Neural crest cell (in vitro differentiated cells): ENCODE measurements at regions not wholly inside any gene's neighbourhood (a gene's known extent, or its start where the extent isn't known, plus 50 kb on each side); places are given as distances from the start of the nearest gene placed in this dataset.

Experiments used
- DNase-seq: peaks from one replicate; pipeline ENCODE4 v3.0.0; 2021; ENCODE audit warnings: low read depth, mixed read lengths, low spot score
- H3K27ac Mint-ChIP-seq: one replicate; pipeline ENCODE4 v1.8.0; 2021; ENCODE audit warnings: mild to moderate bottlenecking, mixed read lengths; ENCODE audit not compliant: unreplicated experiment
- H3K27me3 Mint-ChIP-seq: 2 replicates; pipeline ENCODE4 v1.8.0; 2021; ENCODE audit warnings: low read depth, mild to moderate bottlenecking, mixed read lengths
- H3K36me3 Mint-ChIP-seq: 2 replicates; pipeline ENCODE4 v1.8.0; 2021; ENCODE audit warnings: low read depth, mild to moderate bottlenecking, mixed read lengths
- H3K4me1 Mint-ChIP-seq: 2 replicates; pipeline ENCODE4 v1.8.0; 2021; ENCODE audit warnings: mixed read lengths
- H3K4me3 Mint-ChIP-seq: one replicate; pipeline ENCODE4 v1.8.0; 2021; ENCODE audit warnings: mild to moderate bottlenecking, mixed read lengths
- H3K9me3 Mint-ChIP-seq: 2 replicates; pipeline ENCODE4 v1.8.0; 2021; ENCODE audit warnings: mixed read lengths
- TF ChIP-seq, protein P1 (sequence below): fragments of 200-600 bp; sonication (generic); conservative IDR thresholded peaks from 2 replicates; pipeline ENCODE4 v1.5.0; 2021; ENCODE audit warnings: antibody characterized with exemption, mild to moderate bottlenecking

DNA sequence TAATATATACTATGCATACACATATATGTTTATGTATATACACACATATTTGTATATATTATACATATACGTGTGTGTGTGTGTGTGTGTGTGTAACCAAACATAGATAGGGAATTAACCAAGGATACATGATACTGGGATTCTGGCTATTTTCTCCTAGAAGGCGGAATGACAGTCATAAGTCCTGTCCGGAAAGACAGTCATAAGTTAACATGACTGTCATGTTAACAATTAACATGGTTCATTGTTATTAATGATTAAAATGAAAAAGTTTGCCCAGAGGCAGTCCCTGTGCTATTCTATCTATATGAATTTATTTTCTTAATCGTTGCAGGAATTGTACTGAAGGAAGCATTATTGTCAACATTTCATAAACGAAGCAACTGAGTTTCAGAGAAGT lies 450.7 kb upstream of the NXPH2 start:
- Mint-ChIP-seq H3K4me3 (no peak overlapping the region), H3K4me1 (no peaks in the 10 kb centered on the region), H3K27me3 (no peaks in the 10 kb centered on the region), H3K36me3 (no peaks in the 10 kb centered on the region), H3K27ac (no peak overlapping the region), H3K9me3 (no peaks in the 10 kb centered on the region)
- TF ChIP-seq, protein P1, sequence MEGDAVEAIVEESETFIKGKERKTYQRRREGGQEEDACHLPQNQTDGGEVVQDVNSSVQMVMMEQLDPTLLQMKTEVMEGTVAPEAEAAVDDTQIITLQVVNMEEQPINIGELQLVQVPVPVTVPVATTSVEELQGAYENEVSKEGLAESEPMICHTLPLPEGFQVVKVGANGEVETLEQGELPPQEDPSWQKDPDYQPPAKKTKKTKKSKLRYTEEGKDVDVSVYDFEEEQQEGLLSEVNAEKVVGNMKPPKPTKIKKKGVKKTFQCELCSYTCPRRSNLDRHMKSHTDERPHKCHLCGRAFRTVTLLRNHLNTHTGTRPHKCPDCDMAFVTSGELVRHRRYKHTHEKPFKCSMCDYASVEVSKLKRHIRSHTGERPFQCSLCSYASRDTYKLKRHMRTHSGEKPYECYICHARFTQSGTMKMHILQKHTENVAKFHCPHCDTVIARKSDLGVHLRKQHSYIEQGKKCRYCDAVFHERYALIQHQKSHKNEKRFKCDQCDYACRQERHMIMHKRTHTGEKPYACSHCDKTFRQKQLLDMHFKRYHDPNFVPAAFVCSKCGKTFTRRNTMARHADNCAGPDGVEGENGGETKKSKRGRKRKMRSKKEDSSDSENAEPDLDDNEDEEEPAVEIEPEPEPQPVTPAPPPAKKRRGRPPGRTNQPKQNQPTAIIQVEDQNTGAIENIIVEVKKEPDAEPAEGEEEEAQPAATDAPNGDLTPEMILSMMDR = no peak
- no peak for DNase-seq

DNA sequence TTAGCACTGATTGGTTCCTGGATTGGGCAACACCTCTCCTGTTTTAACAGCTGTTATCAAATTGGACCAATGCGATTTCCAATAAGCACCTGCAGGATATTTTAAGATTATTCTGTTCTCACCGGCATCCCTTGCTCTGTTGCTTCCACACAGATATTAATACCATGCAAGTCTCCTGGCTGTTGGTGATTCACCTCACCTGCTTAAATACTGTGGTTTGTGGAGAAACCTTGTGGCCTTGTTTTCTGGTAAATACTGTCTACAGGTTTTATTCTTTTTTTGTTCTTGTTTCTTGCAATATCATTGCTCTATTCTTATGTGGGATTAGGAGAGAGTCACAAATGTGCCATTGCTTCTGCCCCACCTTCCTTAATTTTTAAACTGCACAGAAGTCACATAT lies 448.1 kb upstream of the NXPH2 start:
- H3K27ac Mint-ChIP-seq = no peak overlapping the region
- H3K4me1 Mint-ChIP-seq = no peaks in the 10 kb centered on the region
- H3K36me3 Mint-ChIP-seq = no peaks in the 10 kb centered on the region
- TF ChIP-seq, protein P1 = no peak
- H3K4me3 Mint-ChIP-seq = no peak overlapping the region
- H3K9me3 Mint-ChIP-seq = no peaks in the 10 kb centered on the region
- no peaks in the 10 kb centered on the region for H3K27me3 Mint-ChIP-seq
- no peak for DNase-seq

- H3K9me3 Mint-ChIP-seq = no peaks in the 10 kb centered on the region
- H3K4me1 Mint-ChIP-seq = no peaks in the 10 kb centered on the region
- TF ChIP-seq, protein P1 = no peak
- no peak overlapping the region for H3K4me3 Mint-ChIP-seq
- no peaks in the 10 kb centered on the region for H3K27me3 Mint-ChIP-seq
- DNase-seq = no peak
- H3K27ac Mint-ChIP-seq = no peak overlapping the region
- H3K36me3 Mint-ChIP-seq = no peaks in the 10 kb centered on the region
Observed at GRCh38 chr2:139225961-139226360, 445.8 kb upstream of the NXPH2 start.

DNA sequence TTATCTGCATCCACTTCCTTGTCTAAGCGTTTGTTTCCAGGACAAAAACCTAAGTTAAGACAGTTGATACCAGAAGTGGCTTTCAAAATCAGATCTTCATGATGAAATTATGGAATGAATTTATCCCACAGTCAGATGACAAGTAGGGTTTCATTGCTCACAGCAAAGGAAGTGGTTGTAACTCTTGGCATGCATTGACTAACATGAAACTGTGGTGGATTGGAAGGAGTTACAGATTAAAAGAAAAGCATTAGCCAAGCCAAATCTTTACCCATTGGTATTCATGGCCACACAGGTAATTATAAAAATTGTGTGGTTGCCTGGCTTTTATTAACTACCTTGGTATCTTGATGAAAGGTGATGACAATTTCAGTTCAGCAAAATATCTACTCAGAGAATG lies 438.0 kb upstream of the NXPH2 start:
- Mint-ChIP-seq H3K36me3 (no peaks in the 10 kb centered on the region), H3K27ac (no peak overlapping the region), H3K4me1 (no peaks in the 10 kb centered on the region), H3K4me3 (no peak overlapping the region), H3K9me3 (no peaks in the 10 kb centered on the region), H3K27me3 (no peaks in the 10 kb centered on the region)
- TF ChIP-seq, protein P1 = no peak
- DNase-seq = no peak

GRCh38 chr2:139217641-139218040 lies 437.5 kb upstream of the NXPH2 start:
- H3K4me3 Mint-ChIP-seq = no peak overlapping the region
- DNase-seq = no peak
- TF ChIP-seq, protein P1 = no peak
- no peaks in the 10 kb centered on the region for H3K4me1 Mint-ChIP-seq
- no peaks in the 10 kb centered on the region for H3K27me3 Mint-ChIP-seq
- H3K36me3 Mint-ChIP-seq = no peaks in the 10 kb centered on the region
- H3K9me3 Mint-ChIP-seq = no peaks in the 10 kb centered on the region
- no peak overlapping the region for H3K27ac Mint-ChIP-seq

- TF ChIP-seq, protein P1 = no peak
- Mint-ChIP-seq H3K4me3 (no peak overlapping the region), H3K4me1 (no peaks in the 10 kb centered on the region), H3K27ac (no peak overlapping the region), H3K9me3 (no peaks in the 10 kb centered on the region), H3K27me3 (no peaks in the 10 kb centered on the region), H3K36me3 (no peaks in the 10 kb centered on the region)
- DNase-seq = no peak
Observed at GRCh38 chr2:139216435-139216834, 436.2 kb upstream of the NXPH2 start.
